ENCODE measurements at regions not wholly inside any gene's neighbourhood (a gene's known extent, or its start where the extent isn't known, plus 50 kb on each side); places are given as distances from the start of the nearest gene placed in this dataset.

GRCh38 chr2:149715894-149716293 is 128.3 kb upstream of the MMADHC start:
- intact Hi-C loops (cut with DNase I; ENCODE audit: low total_unique reads) = no loop called here
- TF ChIP-seq CTCF (IDR thresholded peaks at IDR 0.05) = no peak
- no peak for TF ChIP-seq POLR2A (IDR thresholded peaks at IDR 0.05)
- 88 to 97% methylated on average over 2 of the region's 2 CpGs for WGBS, 2 donors
- no peak for DNase-seq (ENCODE audit: low spot score in 2 of 2)
- H3K4me3 ChIP-seq (ENCODE audit: low read depth, poor library complexity, severe bottlenecking) = no peak overlapping the region

- no peak overlapping the region for H3K4me3 ChIP-seq (ENCODE audit: low read depth, poor library complexity, severe bottlenecking)
- TF ChIP-seq POLR2A (IDR thresholded peaks at IDR 0.05) (no peak), CTCF (IDR thresholded peaks at IDR 0.05) (no peak)
- no peak for DNase-seq (ENCODE audit: low spot score in 2 of 2)
- 70 to 75% methylated on average over 3 of the region's 3 CpGs for WGBS, 2 donors
- intact Hi-C loops (cut with DNase I; ENCODE audit: low total_unique reads) = no loop called here
Observed at GRCh38 chr2:149715005-149715592, 127.5 kb upstream of the MMADHC start.

GRCh38 chr2:149709496-149710263 is 122.1 kb upstream of the MMADHC start:
- H3K4me3 ChIP-seq (ENCODE audit: low read depth, poor library complexity, severe bottlenecking) = no peak overlapping the region
- WGBS, 2 donors = 79 to 80% methylated on average over 8 of the region's 8 CpGs
- no peak for TF ChIP-seq POLR2A (IDR thresholded peaks at IDR 0.05)
- TF ChIP-seq CTCF (IDR thresholded peaks at IDR 0.05) = no peak
- intact Hi-C loops (cut with DNase I; ENCODE audit: low total_unique reads) = no loop called here
- no peak for DNase-seq (ENCODE audit: low spot score in 2 of 2)

- 78 to 100% methylated on average over 2 of the region's 2 CpGs for WGBS, 2 donors
- H3K4me3 ChIP-seq (ENCODE audit: low read depth, poor library complexity, severe bottlenecking) = no peak overlapping the region
- no peak for DNase-seq (ENCODE audit: low spot score in 2 of 2)
- no peak for TF ChIP-seq CTCF (IDR thresholded peaks at IDR 0.05)
- TF ChIP-seq POLR2A (IDR thresholded peaks at IDR 0.05) = no peak
- intact Hi-C loops (cut with DNase I; ENCODE audit: low total_unique reads) = loop anchor here (5.0 kb wide), 1 partner anchor 1581 kb away; no protein-coding TSS in a partner anchor
Observed at GRCh38 chr2:149703281-149703680, 115.7 kb upstream of the MMADHC start.

GRCh38 chr2:149702571-149702970 is 115.0 kb upstream of the MMADHC start:
- no peak for TF ChIP-seq POLR2A (IDR thresholded peaks at IDR 0.05)
- no peak for TF ChIP-seq CTCF (IDR thresholded peaks at IDR 0.05)
- 85 to 90% methylated on average over 4 of the region's 4 CpGs for WGBS, 2 donors

More at GRCh38 chr2:149702571-149702970, 115.0 kb upstream of the MMADHC start:
- intact Hi-C loops (cut with DNase I; ENCODE audit: low total_unique reads) = loop anchor here (5.0 kb wide), 1 partner anchor 1580 kb away; no protein-coding TSS in a partner anchor
- DNase-seq (ENCODE audit: low spot score in 2 of 2) = no peak
- no peak overlapping the region for H3K4me3 ChIP-seq (ENCODE audit: low read depth, poor library complexity, severe bottlenecking)

Measured in lower leg skin (tissue), 4 donors.